HG03442 (cell line): ENCODE measurements at regions not wholly inside any gene's neighbourhood (a gene's known extent, or its start where the extent isn't known, plus 50 kb on each side); places are given as distances from the start of the nearest gene placed in this dataset.

ENCODE experiments used
- ATAC-seq: cut with Tn5 transposase; IDR thresholded peaks from one replicate; pipeline ENCODE4 v1.9.1; 2021; ENCODE audit warnings: mild to moderate bottlenecking, moderate library complexity; ENCODE audit not compliant: unreplicated experiment

DNA sequence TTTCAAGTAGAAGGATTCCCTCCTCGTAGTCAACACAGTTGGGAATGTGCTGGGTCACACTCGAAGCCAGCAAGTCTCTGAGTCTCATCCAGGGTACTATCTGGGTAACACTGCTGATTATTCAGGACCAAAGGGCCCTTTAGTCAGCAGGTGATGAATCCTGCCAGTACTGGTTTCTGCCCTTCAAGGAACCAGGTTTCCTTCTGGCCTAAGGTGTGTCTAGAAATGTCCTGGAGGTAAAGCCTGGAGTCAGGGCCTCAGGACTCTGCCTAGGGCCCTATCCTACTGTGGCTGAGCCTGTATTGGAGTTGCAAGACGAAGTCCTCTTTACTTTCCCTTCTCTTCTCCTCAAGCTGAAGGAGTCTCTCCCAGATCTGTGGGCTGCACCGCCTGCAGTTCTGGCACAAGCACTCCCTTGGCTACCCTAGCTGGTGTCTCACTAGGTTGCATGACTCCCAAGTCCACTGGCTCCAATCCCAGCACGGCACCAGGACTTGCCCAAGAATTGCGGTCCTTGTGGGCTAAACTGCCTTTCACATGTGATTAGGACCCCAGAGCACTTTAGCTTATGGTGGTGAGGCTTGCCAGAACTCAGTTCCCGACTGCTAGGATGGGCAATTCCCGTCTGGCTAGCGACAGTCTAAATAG is 193.7 kb upstream of the PDE3A start:
- no peak for ATAC-seq

DNA sequence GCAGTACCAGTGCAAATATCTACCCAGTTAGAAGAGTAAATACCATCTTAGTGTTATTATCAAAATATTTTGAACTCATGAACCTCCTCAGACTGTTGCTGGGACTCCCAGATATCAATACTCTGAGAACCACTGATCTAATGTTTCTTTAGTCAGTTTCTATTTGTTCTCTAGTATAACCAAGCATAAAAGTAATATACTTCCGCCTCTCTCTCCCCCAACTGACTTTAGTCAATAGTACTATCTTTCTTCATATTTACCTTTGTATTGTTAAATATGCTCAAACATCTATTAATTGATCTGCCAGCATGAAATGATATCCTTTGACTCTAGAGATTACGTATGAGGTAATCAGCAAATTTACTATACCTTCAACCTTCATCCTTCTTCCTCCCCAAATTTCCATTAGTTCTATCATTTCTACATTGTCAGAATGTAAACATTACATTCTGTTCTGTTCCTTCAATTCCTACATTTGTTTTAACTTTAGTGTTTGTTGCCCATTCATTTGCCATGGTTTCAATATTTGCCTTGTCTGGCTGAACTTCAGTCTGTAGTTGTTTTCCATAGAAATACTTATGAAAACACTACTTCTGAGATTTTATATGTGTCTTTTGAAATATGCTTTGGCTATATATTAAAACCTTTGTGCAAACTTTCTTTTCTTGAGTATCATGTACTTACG is 192.5 kb upstream of the PDE3A start:
- ATAC-seq = no peak

DNA sequence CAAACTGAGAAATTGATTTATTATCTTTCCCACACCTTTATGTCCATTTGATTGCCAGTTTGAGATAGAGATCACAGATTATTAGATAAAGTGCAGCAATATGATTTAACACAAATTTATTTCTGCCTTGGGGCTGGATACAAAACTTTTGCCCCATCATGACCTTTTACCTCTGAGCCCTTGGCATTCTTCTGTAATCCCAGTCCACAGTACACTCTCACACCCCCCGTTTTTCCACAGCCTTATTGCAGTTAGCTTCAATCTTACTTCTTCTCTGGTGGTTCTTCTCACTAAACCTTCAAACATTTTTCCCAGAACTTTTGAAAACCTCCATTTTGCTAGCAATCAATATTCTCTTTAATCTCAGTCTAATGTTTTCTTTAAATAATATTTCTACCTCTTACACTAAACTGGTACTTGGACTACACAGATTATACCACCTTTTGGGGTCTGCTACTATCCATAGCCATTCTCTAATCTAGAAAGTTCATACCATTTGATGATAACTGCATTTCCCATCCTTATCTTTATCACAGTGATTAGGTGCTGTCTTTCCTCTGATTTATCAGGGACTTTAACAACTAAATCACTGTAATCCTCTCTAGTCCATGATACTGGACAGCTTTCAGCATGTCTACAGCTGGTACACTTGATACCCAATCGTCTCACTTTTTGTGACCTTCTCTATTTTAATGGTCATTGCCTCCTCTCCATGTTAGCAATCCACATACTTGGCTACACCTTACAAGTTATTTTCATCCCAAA is 186.7 kb upstream of the PDE3A start:
- no peak for ATAC-seq

DNA sequence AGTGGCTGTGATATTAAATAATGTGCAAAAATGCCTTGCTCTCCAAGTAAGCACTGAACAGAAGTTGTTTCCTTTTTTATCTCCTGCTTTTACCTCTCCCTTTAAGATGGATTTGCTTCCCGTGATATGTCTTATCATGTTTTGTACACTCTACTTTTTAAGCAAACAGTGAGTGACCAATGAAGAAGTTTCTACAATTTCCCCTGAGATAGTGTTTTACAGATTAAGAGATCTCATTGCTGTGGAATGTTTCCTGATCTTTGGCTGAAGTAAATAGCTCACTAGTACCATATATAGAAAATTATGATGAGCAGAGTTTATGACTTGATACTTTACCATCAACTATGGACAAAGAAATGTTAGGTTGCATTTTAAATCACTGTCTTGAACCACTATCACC is 184.8 kb upstream of the PDE3A start:
- ATAC-seq = no peak

DNA sequence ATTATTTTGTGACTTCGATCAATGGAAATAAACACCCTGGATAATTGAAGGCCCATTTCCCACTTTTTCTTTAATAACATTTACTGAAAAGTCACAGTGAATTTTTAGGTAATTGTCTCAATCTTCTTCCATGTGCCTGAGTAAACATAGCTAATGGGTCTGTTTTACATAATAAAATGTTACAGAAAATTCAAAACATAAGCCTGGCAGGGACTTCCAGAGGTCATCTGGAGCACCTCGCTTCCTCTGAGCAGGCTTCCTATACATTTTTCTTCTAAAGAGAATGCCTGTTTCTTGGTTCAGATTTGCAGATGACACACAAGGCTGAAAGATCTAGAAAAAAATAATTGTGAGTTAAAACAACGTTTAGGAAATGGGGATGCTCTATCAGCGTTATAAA is 183.8 kb upstream of the PDE3A start:
- no peak for ATAC-seq

DNA sequence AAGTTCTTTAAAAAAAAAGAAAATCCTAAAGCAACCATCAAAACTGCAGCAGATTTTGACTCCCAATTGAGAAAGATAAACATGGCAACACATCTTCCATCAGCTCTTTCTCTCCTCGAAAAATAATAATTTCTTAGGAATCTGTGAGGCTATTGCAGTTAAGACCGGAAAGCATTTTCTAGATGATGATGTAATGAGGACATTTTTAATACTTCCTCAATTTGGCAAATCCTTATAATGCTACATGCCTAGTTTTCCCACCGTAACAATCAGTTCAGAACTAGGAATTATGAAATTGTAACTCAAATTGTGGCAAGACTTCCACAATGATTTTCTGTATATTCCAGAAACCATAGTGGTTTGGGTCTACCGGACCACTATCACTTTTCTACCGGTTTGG is 180.9 kb upstream of the PDE3A start:
- ATAC-seq = no peak

DNA sequence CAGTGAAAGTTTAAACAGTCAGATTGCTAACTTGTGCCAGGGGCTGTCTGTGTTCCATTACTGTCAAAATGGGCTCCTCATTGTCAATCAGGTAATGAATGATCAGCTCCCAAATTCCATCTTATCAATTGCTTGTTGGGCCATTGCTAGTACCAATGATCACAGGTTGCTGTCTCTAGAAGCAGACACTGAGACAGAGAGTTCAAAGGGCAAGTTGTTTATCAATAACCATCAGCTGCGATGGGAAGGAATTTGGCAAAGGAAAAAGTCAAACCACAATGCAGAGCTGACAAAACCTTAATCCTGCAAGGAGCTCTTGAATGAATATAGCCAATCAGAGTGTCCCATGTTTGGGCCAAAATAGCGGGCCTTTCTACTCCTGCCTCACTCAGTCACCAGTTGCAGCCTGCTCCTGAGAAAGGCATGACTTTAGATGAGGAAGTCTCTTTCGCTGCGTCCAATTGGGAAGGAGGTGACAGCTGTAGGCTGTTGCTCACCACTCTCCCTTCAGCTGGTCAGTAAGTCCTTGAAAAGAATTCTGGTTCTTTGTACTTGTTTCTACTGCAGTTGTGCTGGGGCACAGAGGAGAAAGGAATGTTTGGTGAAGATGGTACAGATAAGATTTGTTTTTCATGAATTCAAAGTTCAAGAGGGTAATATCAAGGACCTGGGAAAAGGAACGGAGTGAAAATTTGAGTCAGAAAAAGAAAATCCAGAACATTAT is 179.2 kb upstream of the PDE3A start:
- ATAC-seq = no peak

DNA sequence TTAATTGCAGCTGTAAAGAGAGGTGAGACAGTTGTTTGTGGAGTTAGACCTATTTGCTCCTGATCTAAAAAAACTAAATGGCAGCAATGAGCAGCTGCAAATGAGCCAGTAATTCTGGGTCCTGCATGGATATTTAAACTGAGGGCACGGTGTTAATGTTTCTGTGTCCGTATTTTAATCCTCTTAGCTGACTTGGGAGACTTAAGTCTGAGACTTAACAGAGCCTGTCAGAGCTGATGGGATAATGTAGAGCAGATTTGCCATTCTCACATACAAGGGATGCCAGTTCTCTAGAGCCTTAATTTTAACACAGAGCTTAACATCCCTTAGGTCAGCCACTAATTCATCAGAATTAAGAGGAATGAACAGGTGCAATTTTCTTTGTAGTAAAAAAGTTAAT is 178.6 kb upstream of the PDE3A start:
- ATAC-seq = no peak

DNA sequence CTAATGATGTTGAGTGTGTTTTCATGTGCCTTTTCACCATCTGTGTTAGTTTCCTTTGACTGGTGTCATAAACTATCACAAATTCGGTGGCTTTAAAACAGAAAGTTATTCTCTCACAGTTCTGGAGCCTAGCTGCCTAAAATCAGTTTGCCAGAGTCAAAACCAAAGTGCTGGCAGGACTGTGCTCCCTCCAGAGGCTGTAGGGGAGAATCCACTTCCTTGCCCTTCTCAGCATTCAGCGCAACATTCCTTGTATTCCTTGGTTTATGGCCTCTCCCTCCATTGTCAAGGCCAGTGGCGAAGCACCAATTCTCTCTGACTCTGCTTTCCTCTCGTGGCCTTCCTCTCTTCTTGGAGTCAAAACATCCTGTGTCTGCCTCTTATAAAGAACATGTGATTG is 174.2 kb upstream of the PDE3A start:
- ATAC-seq = no peak

DNA sequence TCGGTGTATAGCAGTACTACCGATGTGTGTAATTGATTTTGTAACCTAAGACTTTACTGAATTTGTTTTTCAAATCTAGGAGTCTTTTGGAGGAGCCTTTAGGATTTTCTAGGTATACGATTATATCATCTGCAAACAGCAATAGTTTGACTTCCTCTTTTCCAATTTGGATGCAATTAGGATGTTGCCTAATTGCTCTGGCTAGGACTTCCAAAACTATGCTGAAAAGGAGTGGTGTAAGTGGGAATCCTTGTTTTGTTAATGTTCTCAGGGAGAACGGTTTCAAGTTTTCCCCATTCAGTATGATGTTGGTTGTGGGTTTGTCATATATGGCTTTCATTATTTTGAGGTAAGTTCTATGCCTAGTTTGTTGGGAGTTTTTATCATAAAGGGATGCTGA is 171.6 kb upstream of the PDE3A start:
- no peak for ATAC-seq

DNA sequence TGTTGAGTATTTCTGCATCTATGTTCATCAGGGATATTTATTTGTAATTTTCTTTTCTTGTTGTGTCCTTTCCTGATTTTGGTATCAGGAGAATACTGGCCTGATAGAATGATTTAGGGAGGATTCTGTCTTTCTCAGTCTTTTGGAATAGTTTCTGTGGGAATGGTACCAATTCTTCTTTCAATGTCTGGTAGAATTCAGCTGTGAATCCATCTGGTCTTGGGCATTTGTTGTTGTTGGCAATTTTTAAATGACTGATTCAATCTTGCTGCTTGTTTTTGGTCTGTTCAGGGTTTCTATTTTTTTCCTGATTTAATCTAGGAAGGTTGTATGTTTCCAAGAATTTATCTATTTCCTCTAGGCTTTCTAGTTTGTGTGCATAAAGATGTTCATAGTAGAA is 170.9 kb upstream of the PDE3A start:
- ATAC-seq = no peak

DNA sequence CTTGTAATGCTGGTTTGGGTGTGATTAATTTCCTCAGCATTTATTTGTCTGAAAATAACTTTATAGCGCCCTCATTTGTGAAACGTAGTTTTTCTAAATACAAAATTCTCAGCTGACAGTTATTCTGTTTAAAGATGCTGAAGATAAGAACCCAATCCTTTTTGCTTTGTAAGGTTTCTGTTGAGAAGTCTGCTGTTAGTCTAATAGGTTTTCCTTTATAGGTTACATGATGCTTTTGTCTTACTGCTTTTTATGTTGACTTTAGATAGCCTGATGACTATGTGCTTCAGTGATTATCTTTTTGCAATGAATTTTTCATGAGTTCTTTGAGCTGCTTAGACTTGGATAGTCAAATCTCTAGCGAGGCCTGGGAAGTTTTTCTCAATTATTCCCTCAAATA is 168.6 kb upstream of the PDE3A start:
- no peak for ATAC-seq

DNA sequence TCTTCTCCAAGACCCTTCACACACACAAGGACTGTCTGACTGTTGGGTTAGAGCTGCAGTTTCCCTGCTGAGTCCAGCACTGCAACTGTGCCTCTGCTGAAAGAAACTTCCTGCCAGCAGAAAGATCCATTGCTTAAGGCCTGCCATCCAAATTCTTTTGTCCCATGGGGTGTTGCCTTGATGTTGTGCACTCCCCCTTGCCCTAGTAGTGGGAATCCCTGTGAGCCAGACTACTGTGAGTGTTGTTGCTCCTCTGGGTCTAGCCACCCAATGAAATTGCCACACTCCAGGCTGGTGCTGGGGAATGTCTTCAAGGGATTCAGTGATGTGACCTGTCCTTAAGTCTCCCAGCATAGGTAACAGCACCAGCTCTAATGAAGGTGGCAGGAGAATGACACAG is 166.6 kb upstream of the PDE3A start:
- ATAC-seq = no peak

DNA sequence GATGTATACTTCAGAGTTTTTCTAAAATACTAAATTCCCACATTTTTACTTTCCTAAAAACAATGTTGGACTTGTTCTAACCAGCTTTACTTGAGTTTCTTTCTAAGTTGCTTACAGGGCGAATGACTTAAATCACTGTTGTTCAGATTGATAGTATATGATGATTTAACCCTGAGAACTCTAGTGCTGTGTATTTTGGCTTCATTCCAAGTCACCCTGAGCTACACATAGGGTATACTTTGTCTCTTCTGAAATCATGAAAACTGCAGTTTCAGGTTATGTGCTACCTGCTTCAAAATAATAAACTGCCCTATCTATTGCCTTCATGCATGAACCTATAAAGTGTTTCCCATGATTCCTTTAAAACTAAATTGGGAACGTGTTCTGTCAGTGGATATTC is 162.5 kb upstream of the PDE3A start:
- ATAC-seq = no peak

DNA sequence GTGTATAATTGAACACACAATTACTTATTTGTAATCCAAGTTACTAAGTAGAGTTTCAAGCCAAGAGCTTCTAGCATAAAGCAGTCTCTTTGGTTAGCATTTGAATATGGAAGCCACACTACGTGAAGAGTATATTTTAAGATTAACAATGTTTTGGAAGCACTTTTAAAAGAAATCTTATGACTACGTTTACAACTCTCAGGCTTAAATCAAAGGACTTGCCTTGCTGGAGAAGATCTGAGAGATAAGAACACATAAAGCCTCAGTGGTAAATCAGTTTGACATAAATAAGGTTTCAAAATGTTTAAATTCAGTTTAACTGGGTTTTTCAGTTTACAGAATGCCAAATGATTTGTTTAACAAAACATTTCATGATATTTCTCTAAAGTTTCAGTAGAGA is 161.9 kb upstream of the PDE3A start:
- no peak for ATAC-seq

DNA sequence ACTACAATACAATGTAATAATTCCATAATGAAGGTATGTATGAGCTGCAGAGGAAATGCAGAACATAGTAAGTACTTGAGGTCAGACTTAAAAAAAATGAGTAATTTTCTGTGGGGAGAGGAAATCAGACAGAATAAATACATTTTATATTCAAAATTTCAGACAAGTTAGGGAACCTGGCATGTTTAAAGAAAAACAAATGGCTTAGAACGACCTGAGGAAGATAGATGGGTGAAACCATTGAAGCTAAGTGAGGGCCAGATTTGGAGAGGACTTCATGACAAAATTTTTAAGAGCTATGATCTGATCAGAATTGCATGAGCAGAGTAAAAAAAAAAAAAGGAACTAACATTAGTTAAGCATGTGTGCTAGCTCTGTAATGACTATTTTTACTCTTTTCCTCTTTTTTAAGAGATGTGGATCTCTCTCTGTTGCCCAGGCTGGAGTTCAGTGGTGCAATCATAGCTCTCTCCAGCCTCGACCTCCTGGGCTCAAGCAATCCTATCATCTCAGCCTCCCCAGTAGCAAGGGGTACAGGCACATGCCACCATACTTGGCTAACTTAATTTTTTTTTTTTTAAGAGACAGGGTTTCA is 157.6 kb upstream of the PDE3A start:
- no peak for ATAC-seq

DNA sequence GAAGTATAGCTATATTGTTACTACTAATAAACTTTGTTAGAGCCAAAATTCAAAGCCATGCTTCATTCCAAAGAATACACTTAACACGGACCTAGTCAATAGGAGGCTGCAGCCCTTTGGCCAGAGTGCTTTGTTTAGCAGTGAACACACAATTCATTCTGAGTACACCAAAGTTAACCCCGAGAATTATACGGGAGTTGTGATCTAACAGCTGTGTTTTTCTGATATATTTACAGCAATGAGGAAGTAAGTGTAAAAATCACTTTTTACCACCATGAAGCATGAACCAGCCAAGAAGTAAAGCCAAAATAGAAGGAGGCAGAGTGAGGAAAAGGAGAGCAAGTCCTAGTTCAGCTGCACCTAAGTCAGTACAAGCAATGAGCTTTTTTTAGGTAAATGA is 156.8 kb upstream of the PDE3A start:
- ATAC-seq = no peak

DNA sequence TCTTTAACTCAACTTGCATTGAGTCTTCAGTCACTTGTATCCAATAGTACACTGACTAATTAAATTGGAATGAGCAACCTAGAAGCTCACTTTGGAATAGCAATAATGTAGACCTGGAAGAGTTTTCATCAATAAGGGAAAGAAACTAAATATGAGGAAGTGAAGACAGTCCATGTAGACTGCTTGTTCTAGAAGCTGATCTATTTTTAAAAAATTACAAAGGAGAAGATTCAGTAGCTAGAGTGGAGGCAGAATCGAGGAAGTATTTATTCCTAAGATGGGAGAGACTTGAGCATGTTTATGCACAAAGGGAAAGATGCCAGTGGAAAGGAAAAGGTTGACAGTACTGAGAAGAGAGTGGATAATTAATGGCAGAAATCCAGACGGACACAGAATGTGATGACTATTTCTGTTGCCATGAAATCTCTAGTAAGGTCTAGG is 156.3 kb upstream of the PDE3A start:
- no peak for ATAC-seq

DNA sequence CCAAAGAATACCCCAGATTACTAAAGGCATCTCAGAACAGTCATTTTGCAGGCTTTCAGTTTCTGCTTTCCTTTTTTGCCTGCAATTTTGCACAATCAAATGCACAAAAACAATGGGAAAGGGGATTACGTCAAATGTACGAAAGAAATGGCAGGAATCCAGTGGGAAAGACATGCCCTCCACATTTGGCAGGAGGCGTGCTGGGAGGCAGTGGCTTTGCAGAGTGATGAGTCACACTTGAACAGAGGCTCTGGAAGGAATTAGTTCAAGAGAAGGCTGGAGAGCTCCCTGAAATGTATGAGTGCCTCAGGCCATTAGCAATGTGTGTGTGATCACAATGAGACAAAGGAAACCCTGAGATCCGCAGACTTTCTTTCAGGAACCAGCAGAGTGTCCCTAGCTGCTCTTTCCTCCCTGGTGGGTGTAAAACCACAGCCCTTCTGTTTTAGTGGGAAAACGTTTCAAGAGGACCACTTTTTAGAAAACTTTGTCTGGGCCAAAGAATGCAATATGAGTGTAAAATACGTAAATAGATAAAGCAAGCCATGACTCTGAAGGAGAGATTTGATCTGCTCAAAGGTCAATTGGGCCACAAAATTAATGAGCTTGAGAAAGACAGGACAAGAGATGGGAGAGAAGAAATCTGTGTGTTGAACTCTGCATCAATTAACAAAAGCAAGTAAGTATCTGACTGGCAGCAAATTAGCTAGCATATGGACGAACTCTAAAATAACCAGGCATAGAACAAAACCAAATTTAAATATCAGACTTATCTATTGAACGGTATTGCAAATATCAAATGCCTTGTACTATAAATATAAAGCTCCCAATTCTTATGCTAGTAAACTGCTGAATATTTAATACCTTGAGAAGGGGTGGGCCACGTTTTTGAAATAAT is 155.4 kb upstream of the PDE3A start:
- no peak for ATAC-seq
